MCF 10A (cell line): ENCODE measurements at regions not wholly inside any gene's neighbourhood (a gene's known extent, or its start where the extent isn't known, plus 50 kb on each side); places are given as distances from the start of the nearest gene placed in this dataset.

Source experiments
- BruUV-seq: library from RNA; stranded (reverse); fragments of 400-500 nt; replicated peaks from 2 replicates; lab custom pipeline; 2021; lab: Mats Ljungman, UMichigan
- CTCF ChIA-PET: fragments of 300-600 bp; sonication (Branson Sonifier 250); formaldehyde crosslinking; extraction: SDS; loops from one replicate; lab custom pipeline; 2021; ENCODE audit warnings: antibody characterized with exemption, inconsistent platforms; lab: Yijun Ruan, JAX
- POLR2A ChIA-PET: fragments of 300-600, 350-650 bp; sonication (Branson Sonifier 250); formaldehyde crosslinking; extraction: SDS; loops from one replicate; lab custom pipeline; 2020; ENCODE audit warnings: antibody characterized with exemption, inconsistent platforms; lab: Yijun Ruan, JAX
- DNase-seq: peaks from one replicate; pipeline ENCODE4 v3.0.0-alpha.2; 2018; ENCODE audit not compliant: unreplicated experiment
- H3K27ac Mint-ChIP-seq: one replicate; pipeline ENCODE4 v1.8.0; 2022; ENCODE audit warnings: mild to moderate bottlenecking, low read depth, mixed read lengths; ENCODE audit not compliant: unreplicated experiment
- H3K27me3 Mint-ChIP-seq: one replicate; pipeline ENCODE4 v1.8.0; 2022; ENCODE audit warnings: mixed read lengths; ENCODE audit not compliant: insufficient read depth, unreplicated experiment
- H3K36me3 Mint-ChIP-seq: one replicate; pipeline ENCODE4 v1.8.0; 2022; ENCODE audit warnings: mild to moderate bottlenecking, moderate library complexity, mixed read lengths; ENCODE audit not compliant: insufficient read depth, unreplicated experiment
- H3K4me1 Mint-ChIP-seq: one replicate; pipeline ENCODE4 v1.8.0; 2022; ENCODE audit warnings: mixed read lengths; ENCODE audit not compliant: insufficient read depth, unreplicated experiment
- H3K4me3 Mint-ChIP-seq: one replicate; pipeline ENCODE4 v1.8.0; 2022; ENCODE audit warnings: mild to moderate bottlenecking, moderate library complexity, mixed read lengths; ENCODE audit not compliant: unreplicated experiment
- H3K9me3 Mint-ChIP-seq: one replicate; pipeline ENCODE4 v1.8.0; 2022; ENCODE audit warnings: mixed read lengths; ENCODE audit not compliant: unreplicated experiment
- CTCF ChIP-seq: fragments of 200-600 bp; IDR thresholded peaks from one replicate; pipeline ENCODE4 v1.8.0; 2022; ENCODE audit warnings: antibody characterized with exemption, mild to moderate bottlenecking; ENCODE audit not compliant: unreplicated experiment
- intact Hi-C: fragments of 100-400 bp; cut with micrococcal nuclease; formaldehyde crosslinking; loops from 2 replicates; pipeline ENCODE4 v1.14.1; 2022

DNA sequence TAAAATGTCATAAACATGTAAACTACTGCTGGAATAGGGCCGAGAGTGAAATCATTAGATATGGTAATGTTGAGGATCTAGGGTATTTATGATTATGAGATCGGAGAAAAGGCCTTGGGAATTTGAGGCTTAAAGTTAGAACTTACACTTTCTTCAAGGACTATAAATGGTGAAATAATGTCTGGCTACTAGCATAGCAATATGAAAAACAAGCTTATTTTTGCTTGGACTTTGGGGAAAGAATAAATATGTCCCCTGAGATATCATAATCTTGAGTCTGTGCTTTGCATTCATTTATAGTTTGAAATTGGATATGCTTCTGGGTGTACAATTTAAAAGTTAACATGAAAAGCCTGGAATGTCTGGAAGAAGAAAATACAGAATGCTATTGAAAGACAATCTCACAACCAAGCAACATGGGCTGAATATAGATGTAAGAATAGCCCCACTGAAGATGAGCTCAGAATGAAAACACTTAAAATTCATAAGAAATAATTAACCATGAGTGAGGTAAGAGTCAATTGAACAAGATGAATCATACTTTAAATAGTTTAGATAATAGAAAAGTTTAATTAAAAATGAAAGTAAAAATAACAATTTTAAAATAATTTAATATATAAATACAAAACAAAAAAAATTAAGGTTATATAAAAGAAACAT lies 1555.4 kb upstream of the MIR17HG start:
- no peak for DNase-seq
- H3K27me3 Mint-ChIP-seq = no peaks in the 10 kb centered on the region
- no peak for TF ChIP-seq CTCF
- POLR2A ChIA-PET = interaction anchor here (0.7 kb wide), 1 partner anchor 79 kb away, joined by 5 read pairs; no protein-coding TSS in a partner anchor
- H3K9me3 Mint-ChIP-seq = no peaks in the 10 kb centered on the region
- CTCF ChIA-PET = no interaction called here
- BruUV-seq = no TSS peak
- H3K4me3 Mint-ChIP-seq = no peak overlapping the region
- H3K4me1 Mint-ChIP-seq = peaks cover 7% of the 10 kb centered on the region
- H3K27ac Mint-ChIP-seq = no peak overlapping the region
- intact Hi-C loops = no loop called here
- no peaks in the 10 kb centered on the region for H3K36me3 Mint-ChIP-seq

DNA sequence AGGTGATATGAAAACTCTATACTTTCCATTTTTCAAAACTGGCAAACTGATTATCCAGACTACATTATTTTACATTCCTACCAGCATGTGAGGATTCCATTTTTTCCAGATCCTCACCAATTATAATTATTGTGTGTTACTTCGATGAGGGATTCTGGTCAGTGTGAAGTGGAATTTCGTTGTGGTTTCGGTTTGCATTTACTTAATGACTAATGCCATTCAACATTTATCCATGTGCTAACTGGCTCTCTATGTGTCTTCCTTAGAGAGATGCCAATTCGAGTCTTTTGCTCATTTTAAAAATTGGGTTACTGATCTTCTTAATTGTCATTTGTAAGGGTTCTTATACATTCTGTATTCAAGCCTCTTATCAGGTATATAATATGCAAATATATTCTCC lies 1551.3 kb upstream of the MIR17HG start:
- H3K9me3 Mint-ChIP-seq = no peaks in the 10 kb centered on the region
- no peak for TF ChIP-seq CTCF
- DNase-seq = peak; percentile 25
- POLR2A ChIA-PET = no interaction called here
- H3K4me1 Mint-ChIP-seq = peaks cover 7% of the 10 kb centered on the region
- intact Hi-C loops = no loop called here
- CTCF ChIA-PET = no interaction called here
- BruUV-seq = no TSS peak
- no peaks in the 10 kb centered on the region for H3K27me3 Mint-ChIP-seq
- peak overlapping the region; percentile 19 for H3K4me3 Mint-ChIP-seq
- H3K36me3 Mint-ChIP-seq = no peaks in the 10 kb centered on the region
- H3K27ac Mint-ChIP-seq = peak overlapping the region; percentile 80

DNA sequence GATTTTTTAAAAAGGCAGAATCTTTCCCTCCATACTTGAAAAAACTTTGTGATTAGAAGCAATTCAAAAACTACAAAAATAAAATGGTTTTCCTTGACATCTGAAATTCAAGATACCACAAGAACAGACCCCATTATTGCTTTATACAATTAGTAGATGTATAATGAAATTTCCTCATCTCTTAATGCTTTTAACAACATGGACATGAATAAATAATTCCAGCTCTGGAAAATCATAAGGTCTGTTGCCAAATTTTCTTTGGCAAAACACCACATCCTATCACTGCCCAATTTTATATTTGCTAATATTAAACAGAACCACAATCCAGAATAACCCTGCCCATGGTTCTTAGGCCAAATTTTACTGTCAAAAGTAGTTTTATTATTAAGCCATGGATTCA lies 1543.6 kb upstream of the MIR17HG start:
- Mint-ChIP-seq H3K4me3 (no peak overlapping the region), H3K27me3 (no peaks in the 10 kb centered on the region), H3K9me3 (peaks cover 7% of the 10 kb centered on the region), H3K27ac (no peak overlapping the region), H3K4me1 (no peaks in the 10 kb centered on the region), H3K36me3 (no peaks in the 10 kb centered on the region)
- CTCF ChIA-PET = no interaction called here
- no peak for DNase-seq
- TF ChIP-seq CTCF = no peak
- POLR2A ChIA-PET = no interaction called here
- intact Hi-C loops = no loop called here
- BruUV-seq = no TSS peak

DNA sequence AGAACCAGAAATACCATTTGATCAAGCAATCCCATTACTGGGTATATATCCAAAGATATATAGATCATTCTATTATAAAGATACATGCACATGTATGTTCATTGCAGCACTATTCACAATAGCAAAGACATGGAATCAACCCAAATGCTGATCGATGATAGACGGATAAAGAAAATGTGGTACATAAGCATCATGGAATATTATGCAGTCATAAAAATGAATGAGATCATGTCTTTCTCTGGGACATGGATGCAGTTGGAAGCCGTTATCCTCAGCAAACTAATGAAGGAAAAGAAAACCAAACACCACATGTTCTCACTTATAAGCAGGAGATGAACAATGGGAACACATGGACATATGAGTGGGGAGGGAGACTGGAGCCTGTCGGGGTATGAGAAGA lies 1540.9 kb upstream of the MIR17HG start:
- Mint-ChIP-seq H3K27me3 (no peaks in the 10 kb centered on the region), H3K27ac (no peak overlapping the region), H3K4me3 (no peak overlapping the region), H3K4me1 (no peaks in the 10 kb centered on the region), H3K36me3 (no peaks in the 10 kb centered on the region), H3K9me3 (peaks cover 7% of the 10 kb centered on the region)
- POLR2A ChIA-PET = no interaction called here
- intact Hi-C loops = no loop called here
- TF ChIP-seq CTCF = no peak
- BruUV-seq = no TSS peak
- DNase-seq = no peak
- CTCF ChIA-PET = no interaction called here
